Neutrophil (primary cell): ENCODE measurements at regions not wholly inside any gene's neighbourhood (a gene's known extent, or its start where the extent isn't known, plus 50 kb on each side); places are given as distances from the start of the nearest gene placed in this dataset.

Experiments used
- H3K27ac ChIP-seq: fragments of 200-600 bp; sonication (generic); 2 replicates; pipeline ENCODE4 v1.5.1; 2016; ENCODE audit warnings: mild to moderate bottlenecking, moderate library complexity
- H3K27me3 ChIP-seq: fragments of 200-600 bp; sonication (generic); 2 replicates; pipeline ENCODE4 v1.6.0; 2016; ENCODE audit warnings: mild to moderate bottlenecking
- H3K36me3 ChIP-seq: fragments of 200-600 bp; sonication (generic); 2 replicates; pipeline ENCODE4 v1.5.1; 2017
- H3K4me1 ChIP-seq, 2 experiments: fragments of 200-600 bp in 1 of 2; sonication (generic) in 1 of 2; 1 replicate in 1 of 2; 2 replicates in 1 of 2; pipeline versions ENCODE4 v1.5.1 to v1.6.1; 2013 to 2016; ENCODE audit warnings: low read depth in 1 of 2, low read length in 1 of 2, mild to moderate bottlenecking in 1 of 2, moderate library complexity in 1 of 2; ENCODE audit not compliant: control insufficient read depth in 1 of 2, insufficient read depth in 1 of 2
- H3K4me3 ChIP-seq, 2 experiments: fragments of 200-600 bp in 1 of 2; sonication (generic) in 1 of 2; 1 replicate in 1 of 2; 2 replicates in 1 of 2; pipeline ENCODE4 v1.5.1; 2013 to 2016; ENCODE audit warnings: low read depth in 1 of 2, low read length in 1 of 2, mild to moderate bottlenecking in 1 of 2, moderate library complexity in 1 of 2
- H3K9me3 ChIP-seq: fragments of 200-600 bp; sonication (generic); 2 replicates; pipeline ENCODE4 v1.5.1; 2016
- CTCF ChIP-seq: fragments of 200-600 bp; sonication (generic); IDR thresholded peaks from 2 replicates; pipeline ENCODE4 v1.5.1; 2016; ENCODE audit warnings: antibody characterized with exemption

DNA sequence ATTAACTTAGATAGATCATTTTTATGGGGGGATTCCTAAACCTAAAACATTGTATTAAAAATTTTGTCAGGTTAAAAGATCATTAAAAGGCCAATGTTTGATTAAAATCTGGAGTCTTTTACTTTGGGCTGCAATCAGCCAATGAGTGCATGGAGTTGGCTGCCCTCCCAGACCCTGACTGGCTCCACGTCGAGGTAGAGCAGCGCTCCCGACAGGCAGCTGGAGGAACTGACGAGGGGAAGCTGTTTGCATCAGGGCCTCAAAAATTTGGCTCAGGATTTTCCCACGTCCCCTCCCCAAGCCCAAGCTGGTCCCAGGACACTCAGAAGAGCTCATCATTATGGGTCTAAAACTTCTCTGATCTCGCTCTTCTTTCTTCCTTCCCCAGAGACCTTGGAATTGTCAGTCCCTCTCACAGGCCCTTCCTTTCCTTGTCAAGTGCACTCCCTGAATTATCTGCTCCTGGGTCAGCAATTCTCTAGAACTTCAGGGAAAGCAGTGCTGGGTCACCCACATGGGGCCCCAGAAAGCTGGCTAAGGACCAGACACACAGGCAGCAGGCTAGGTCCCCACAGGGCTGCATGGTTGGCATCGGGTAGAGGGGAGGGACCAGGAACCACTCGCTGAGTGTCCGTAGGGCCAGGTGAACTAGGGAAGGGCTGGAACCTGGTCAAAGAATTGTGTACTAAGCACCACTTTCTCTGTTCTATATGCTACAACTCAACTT lies 119.6 kb upstream of the IGLL5 start:
- Histone ChIP-seq H3K27ac (no peak overlapping the region), H3K36me3 (no peaks in the 10 kb centered on the region), H3K9me3 (no peaks in the 10 kb centered on the region), H3K4me3 (no peak overlapping the region), H3K27me3 (no peaks in the 10 kb centered on the region), H3K4me1 (no peaks in the 10 kb centered on the region)
- TF ChIP-seq CTCF = no peak

DNA sequence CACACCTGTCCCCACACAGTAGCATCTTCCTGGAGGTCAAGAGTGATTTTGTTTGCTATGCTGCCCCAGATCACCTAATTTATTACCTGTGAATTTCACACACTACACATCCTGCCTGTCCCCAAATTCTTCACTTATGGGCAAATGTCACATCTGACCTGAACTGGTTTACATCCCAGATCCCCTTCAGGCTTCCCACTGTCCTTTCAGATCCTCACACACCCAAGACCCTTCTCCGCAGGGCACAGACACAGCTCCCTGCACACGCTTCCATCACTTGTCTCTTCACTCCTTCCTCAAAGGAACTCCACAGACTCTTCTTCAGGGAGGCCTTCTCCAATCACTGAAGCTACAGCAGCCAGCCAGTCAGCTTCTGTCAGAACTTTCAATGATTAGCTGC lies 118.7 kb upstream of the IGLL5 start:
- no peaks in the 10 kb centered on the region for H3K9me3 ChIP-seq
- no peaks in the 10 kb centered on the region for H3K27me3 ChIP-seq
- no peaks in the 10 kb centered on the region for H3K4me1 ChIP-seq
- H3K36me3 ChIP-seq = no peaks in the 10 kb centered on the region
- TF ChIP-seq CTCF = no peak
- no peak overlapping the region for H3K4me3 ChIP-seq
- no peak overlapping the region for H3K27ac ChIP-seq

- no peaks in the 10 kb centered on the region for H3K36me3 ChIP-seq
- H3K27ac ChIP-seq = no peak overlapping the region
- no peak for TF ChIP-seq CTCF
- no peak overlapping the region for H3K4me3 ChIP-seq
- H3K4me1 ChIP-seq = no peaks in the 10 kb centered on the region
- no peaks in the 10 kb centered on the region for H3K27me3 ChIP-seq
- no peaks in the 10 kb centered on the region for H3K9me3 ChIP-seq
These were observed 118.0 kb upstream of the IGLL5 start for GRCh38 chr22:22769434-22770279.

GRCh38 chr22:22770280-22770871 lies 117.2 kb upstream of the IGLL5 start:
- H3K4me1 ChIP-seq = no peaks in the 10 kb centered on the region
- H3K27ac ChIP-seq = no peak overlapping the region
- H3K9me3 ChIP-seq = no peaks in the 10 kb centered on the region
- H3K27me3 ChIP-seq = no peaks in the 10 kb centered on the region
- no peaks in the 10 kb centered on the region for H3K36me3 ChIP-seq
- TF ChIP-seq CTCF = no peak
- no peak overlapping the region for H3K4me3 ChIP-seq

GRCh38 chr22:22770881-22771280 lies 116.7 kb upstream of the IGLL5 start:
- no peak for TF ChIP-seq CTCF

More at GRCh38 chr22:22770881-22771280, 116.7 kb upstream of the IGLL5 start:
- Histone ChIP-seq H3K4me1 (no peaks in the 10 kb centered on the region), H3K9me3 (no peaks in the 10 kb centered on the region), H3K36me3 (no peaks in the 10 kb centered on the region), H3K4me3 (no peak overlapping the region), H3K27me3 (no peaks in the 10 kb centered on the region), H3K27ac (no peak overlapping the region)
